HL-60 (cell line): ENCODE measurements at regions not wholly inside any gene's neighbourhood (a gene's known extent, or its start where the extent isn't known, plus 50 kb on each side); places are given as distances from the start of the nearest gene placed in this dataset.
"Not testable (repeated sequence)": the region's sequence is repeated elsewhere in the genome, so short reads cannot be mapped to it uniquely, and the experiment has no call there.

Experiments used
- DNase-seq, 2 experiments: peaks; one replicate each; pipeline ENCODE4 v3.0.0-alpha.2; 2010 to 2020; ENCODE audit warnings: low read depth in 1 of 2, low spot score in 1 of 2
- H3K27ac ChIP-seq: fragments of 250-450 bp; sonication (Bioruptor Pico); replicated peaks from 2 replicates; pipeline ENCODE4 v1.5.1; 2020; ENCODE audit warnings: mild to moderate bottlenecking, moderate library complexity
- H3K27me3 ChIP-seq: fragments of 250-450 bp; sonication (Bioruptor Pico); 2 replicates; pipeline ENCODE4 v1.5.1; 2021; ENCODE audit warnings: mild to moderate bottlenecking, moderate library complexity; ENCODE audit not compliant: insufficient read depth, poor library complexity, severe bottlenecking
- H3K4me3 ChIP-seq: replicated peaks from 2 replicates; pipeline ENCODE4 v1.5.1; 2011; ENCODE audit warnings: mild to moderate bottlenecking, control low read depth, low read length; ENCODE audit not compliant: insufficient read depth
- CTCF ChIP-seq: IDR thresholded peaks from one replicate; pipeline ENCODE4 v1.5.1; 2011; ENCODE audit warnings: low read length, control low read depth, inconsistent platforms; ENCODE audit not compliant: insufficient read depth
- GABPA ChIP-seq: IDR thresholded peaks from 2 replicates; pipeline ENCODE4 v1.6.1; 2012; ENCODE audit warnings: low read depth
- POLR2AphosphoS5 ChIP-seq: IDR thresholded peaks from 2 replicates; pipeline ENCODE4 v1.6.1; 2012; ENCODE audit warnings: low read depth
- REST ChIP-seq: IDR thresholded peaks from 2 replicates; pipeline ENCODE4 v1.6.1; 2012; ENCODE audit warnings: low read depth; ENCODE audit not compliant: insufficient replicate concordance
- SPI1 ChIP-seq: IDR thresholded peaks from 2 replicates; pipeline ENCODE4 v1.6.1; 2012; ENCODE audit warnings: low read depth, mild to moderate bottlenecking, borderline replicate concordance

- no peak for DNase-seq
- Histone ChIP-seq H3K27ac (no peak overlapping the region), H3K4me3 (no peak overlapping the region), H3K27me3 (no peaks in the 10 kb centered on the region)
- TF ChIP-seq POLR2AphosphoS5 (no peak), REST (no peak), SPI1 (no peak), CTCF (no peak), GABPA (no peak)
Measured at GRCh38 chr21:7916329-7917303, 2604.8 kb upstream of the TPTE start.

- Histone ChIP-seq H3K27me3 (no peaks in the 10 kb centered on the region), H3K4me3 (no peak overlapping the region), H3K27ac (no peak overlapping the region)
- no peak for TF ChIP-seq REST
- no peak for TF ChIP-seq POLR2AphosphoS5
- TF ChIP-seq SPI1: no peak
- no peak for DNase-seq
Measured at GRCh38 chr21:7917729-7918128, 2603.7 kb upstream of the TPTE start.

- DNase-seq, H3K4me3 ChIP-seq, H3K27me3 ChIP-seq, H3K27ac ChIP-seq: not testable (repeated sequence)
Measured at GRCh38 chr21:7925918-7926582, 2595.3 kb upstream of the TPTE start.

GRCh38 chr21:7928528-7928927 lies 2592.9 kb upstream of the TPTE start:
- H3K27ac ChIP-seq, H3K4me3 ChIP-seq, H3K27me3 ChIP-seq, DNase-seq: not testable (repeated sequence)

GRCh38 chr21:7929586-7929985 lies 2591.8 kb upstream of the TPTE start:
- not testable (repeated sequence) for H3K4me3 ChIP-seq, H3K27ac ChIP-seq, H3K27me3 ChIP-seq, DNase-seq

- not testable (repeated sequence) for H3K4me3 ChIP-seq, H3K27ac ChIP-seq, DNase-seq, H3K27me3 ChIP-seq
Measured at GRCh38 chr21:7930445-7930844, 2590.9 kb upstream of the TPTE start.

- H3K4me3 ChIP-seq, H3K27ac ChIP-seq, H3K27me3 ChIP-seq: not testable (repeated sequence)
Measured at GRCh38 chr21:7932113-7932512, 2589.3 kb upstream of the TPTE start.

GRCh38 chr21:7932834-7933233 lies 2588.5 kb upstream of the TPTE start:
- H3K4me3 ChIP-seq, DNase-seq: not testable (repeated sequence)

More at GRCh38 chr21:7932113-7932512, 2589.3 kb upstream of the TPTE start:
- DNase-seq: not testable (repeated sequence)

More at GRCh38 chr21:7932834-7933233, 2588.5 kb upstream of the TPTE start:
- H3K27me3 ChIP-seq, H3K27ac ChIP-seq: not testable (repeated sequence)
